HepG2 (cell line): ENCODE measurements at regions not wholly inside any gene's neighbourhood (a gene's known extent, or its start where the extent isn't known, plus 50 kb on each side); places are given as distances from the start of the nearest gene placed in this dataset.

Source experiments
- CBX1 ChIP-seq: IDR thresholded peaks from one replicate; pipeline ENCODE4 v1.6.1; 2016; ENCODE audit warnings: antibody characterized with exemption, low read depth
- ELF3 ChIP-seq: IDR thresholded peaks from 2 replicates; pipeline ENCODE4 v1.6.1; 2016; ENCODE audit warnings: missing genetic modification reagents, missing compliant biosample characterization
- GMEB2 ChIP-seq: IDR thresholded peaks from 2 replicates; pipeline ENCODE4 v1.6.1; 2016; ENCODE audit warnings: missing biosample characterization, missing genetic modification reagents, low read depth
- GRHL1 ChIP-seq: sonication (generic); formaldehyde crosslinking; conservative IDR thresholded peaks from 2 replicates; pipeline ENCODE4 v1.8.0; 2022; ENCODE audit warnings: missing genetic modification reagents
- HDAC1 ChIP-seq: sonication (generic); formaldehyde crosslinking; IDR thresholded peaks from 2 replicates; pipeline ENCODE4 v1.5.1; 2020; ENCODE audit warnings: mild to moderate bottlenecking, missing genetic modification reagents
- KIAA2018 ChIP-seq: sonication (generic); formaldehyde crosslinking; IDR thresholded peaks from 2 replicates; pipeline ENCODE4 v1.5.0; 2020; ENCODE audit warnings: mild to moderate bottlenecking, missing genetic modification reagents, borderline replicate concordance
- NKX3-1 ChIP-seq: sonication (generic); formaldehyde crosslinking; IDR thresholded peaks from 2 replicates; pipeline ENCODE4 v1.5.0; 2020; ENCODE audit warnings: missing genetic modification reagents
- ONECUT2 ChIP-seq: sonication (generic); formaldehyde crosslinking; IDR thresholded peaks from 2 replicates; pipeline ENCODE4 v1.4.0; 2020; ENCODE audit warnings: missing genetic modification reagents
- TFDP2 ChIP-seq: sonication (generic); formaldehyde crosslinking; IDR thresholded peaks from 2 replicates; pipeline ENCODE4 v1.4.0; 2020; ENCODE audit warnings: missing genetic modification reagents
- ZNF432 ChIP-seq: sonication (generic); formaldehyde crosslinking; IDR thresholded peaks from 2 replicates; pipeline ENCODE4 v1.5.0; 2020; ENCODE audit warnings: missing genetic modification reagents, mild to moderate bottlenecking, borderline replicate concordance
- ZNF441 ChIP-seq: sonication (generic); formaldehyde crosslinking; IDR thresholded peaks from 2 replicates; pipeline ENCODE4 v1.7.0; 2021; ENCODE audit warnings: missing genetic modification reagents, borderline replicate concordance
- ZNF569 ChIP-seq: sonication (generic); formaldehyde crosslinking; IDR thresholded peaks from 2 replicates; pipeline ENCODE4 v1.5.0; 2020; ENCODE audit warnings: mild to moderate bottlenecking, missing genetic modification reagents, moderate library complexity, borderline replicate concordance

GRCh38 chr18:40037356-40037755 lies 1917.7 kb upstream of the PIK3C3 start (continued):
- TF ChIP-seq ONECUT2 (CRISPR knock-in tag): no peak
- no peak for TF ChIP-seq CBX1
- no peak for TF ChIP-seq KIAA2018 (CRISPR knock-in tag)
- no peak for TF ChIP-seq NKX3-1 (CRISPR knock-in tag)
- no peak for TF ChIP-seq ZNF432 (CRISPR knock-in tag)
- TF ChIP-seq ZNF441: no peak
- no peak for TF ChIP-seq ELF3 (CRISPR knock-in tag)
- no peak for TF ChIP-seq ZNF569 (CRISPR knock-in tag)
- no peak for TF ChIP-seq TFDP2 (CRISPR knock-in tag)
- TF ChIP-seq GMEB2 (CRISPR knock-in tag): no peak
- TF ChIP-seq GRHL1 (CRISPR knock-in tag): no peak
- TF ChIP-seq HDAC1 (CRISPR knock-in tag): no peak
